GM18508 (cell line): ENCODE measurements at regions not wholly inside any gene's neighbourhood (a gene's known extent, or its start where the extent isn't known, plus 50 kb on each side); places are given as distances from the start of the nearest gene placed in this dataset.
"Not testable (repeated sequence)": the region's sequence is repeated elsewhere in the genome, so short reads cannot be mapped to it uniquely, and the experiment has no call there.

Experiments used
- ATAC-seq: cut with Tn5 transposase; IDR thresholded peaks from one replicate; pipeline ENCODE4 v1.9.1; 2021; ENCODE audit warnings: moderate number of reproducible peaks; ENCODE audit not compliant: insufficient read depth, unreplicated experiment

GRCh38 chr15:20022349-20022748 lies 519.3 kb downstream of the GOLGA6L6 start:
- ATAC-seq = not testable (repeated sequence)

GRCh38 chr15:20021351-20021750 lies 520.2 kb downstream of the GOLGA6L6 start:
- not testable (repeated sequence) for ATAC-seq

DNA sequence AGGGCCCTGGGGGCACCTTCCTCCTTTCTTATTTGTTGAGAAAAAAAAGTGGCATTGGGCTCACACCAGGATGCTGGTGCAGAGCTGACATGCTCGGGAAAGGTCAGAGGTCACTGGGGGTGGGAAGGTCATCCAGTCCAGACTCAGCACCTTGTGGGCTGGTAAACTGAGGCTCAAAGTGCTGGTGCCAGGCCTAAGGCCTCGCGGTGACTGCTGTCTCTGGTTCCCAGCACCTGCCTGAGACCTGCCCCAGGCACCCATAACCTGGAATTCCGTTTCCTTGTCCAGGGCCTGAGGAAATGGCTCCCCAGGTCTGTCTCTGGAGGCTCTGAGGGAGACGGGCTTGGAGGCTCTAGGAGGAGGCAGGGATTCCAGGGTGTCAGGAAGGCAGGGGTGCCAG lies 521.0 kb downstream of the GOLGA6L6 start:
- not testable (repeated sequence) for ATAC-seq

DNA sequence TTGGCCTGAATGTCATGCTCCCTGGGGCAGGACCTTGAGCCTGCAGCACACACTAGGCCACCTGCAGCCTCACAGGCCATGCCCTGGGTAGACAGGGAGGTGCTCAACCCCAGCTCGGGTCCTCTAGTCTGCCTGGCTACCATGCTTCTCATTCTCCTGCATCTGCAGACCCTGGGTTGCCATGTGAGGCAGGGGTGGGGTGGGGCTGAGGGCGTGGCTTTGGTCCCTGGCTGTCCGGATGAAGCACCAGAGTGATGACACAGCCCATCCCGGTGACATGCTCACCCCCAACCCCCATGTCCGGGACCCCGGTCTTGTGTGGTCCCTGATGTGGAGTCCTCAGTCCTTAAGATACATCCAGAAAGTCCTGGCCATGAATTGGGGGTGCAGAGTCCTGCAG lies 521.8 kb downstream of the GOLGA6L6 start:
- ATAC-seq = not testable (repeated sequence)

GRCh38 chr15:20017581-20017980 lies 524.0 kb downstream of the GOLGA6L6 start:
- ATAC-seq = not testable (repeated sequence)

- ATAC-seq = not testable (repeated sequence)
These were observed 524.7 kb downstream of the GOLGA6L6 start for GRCh38 chr15:20016941-20017340.

DNA sequence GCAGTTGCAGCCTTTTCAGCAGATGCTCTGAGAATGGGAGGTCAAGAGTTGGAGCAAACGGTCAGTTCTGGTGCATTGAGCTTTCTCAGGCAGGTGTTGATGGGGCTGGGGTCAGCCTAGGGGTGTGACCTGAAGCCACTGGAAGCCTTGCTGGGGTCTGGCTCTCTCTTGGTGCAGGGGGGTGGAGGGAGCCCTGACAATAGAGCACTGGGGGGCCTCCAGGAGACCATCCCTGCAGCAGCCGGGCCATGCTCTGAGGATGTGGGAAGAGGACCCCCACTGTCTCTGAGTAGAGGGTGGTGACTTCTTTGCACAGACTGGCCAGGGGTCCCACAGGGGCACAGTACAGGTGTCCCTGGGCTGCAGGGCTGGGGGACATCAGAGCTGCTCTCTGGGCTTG lies 528.8 kb downstream of the GOLGA6L6 start:
- not testable (repeated sequence) for ATAC-seq

DNA sequence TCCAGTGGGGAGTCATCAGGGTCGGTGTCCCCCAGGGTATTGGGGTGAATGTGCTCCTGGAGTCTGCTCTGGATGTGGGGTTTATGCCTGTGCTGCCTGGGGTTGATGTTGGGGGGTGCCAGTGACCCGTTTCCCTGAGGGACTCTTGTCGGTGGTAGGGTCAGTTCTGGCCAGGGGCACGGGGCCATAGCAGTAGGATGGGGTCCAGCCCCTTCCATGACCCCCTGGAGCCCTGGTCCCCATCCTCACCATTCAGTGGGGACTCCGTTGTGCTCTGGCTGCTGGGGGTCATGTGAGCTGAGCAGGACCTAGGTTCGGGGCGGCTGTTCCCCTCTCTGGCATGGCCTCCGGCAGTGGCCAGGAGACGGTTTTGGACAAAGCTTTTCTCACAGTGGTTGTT lies 530.8 kb downstream of the GOLGA6L6 start:
- ATAC-seq = not testable (repeated sequence)

GRCh38 chr15:20009619-20010018 lies 532.0 kb downstream of the GOLGA6L6 start:
- ATAC-seq = not testable (repeated sequence)

DNA sequence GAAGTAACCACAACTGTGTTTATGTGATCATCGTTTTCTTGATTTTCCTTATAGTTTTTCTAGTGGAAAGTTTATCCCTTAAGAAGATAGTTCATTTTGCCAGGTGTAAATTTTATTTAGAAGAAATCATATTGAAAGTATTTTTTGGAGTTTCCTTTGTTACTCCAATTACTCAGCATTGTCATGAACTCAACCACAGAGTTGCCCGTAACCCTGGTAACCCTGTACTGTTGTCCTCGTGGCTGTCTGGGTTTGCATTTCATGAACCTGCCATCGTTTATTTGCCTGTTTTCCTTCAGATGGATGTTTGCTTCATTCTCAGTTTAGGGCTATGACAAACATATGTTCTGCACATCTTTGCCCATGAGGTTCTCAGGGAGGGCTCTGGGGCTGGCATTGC lies 534.3 kb downstream of the GOLGA6L6 start:
- ATAC-seq = not testable (repeated sequence)

DNA sequence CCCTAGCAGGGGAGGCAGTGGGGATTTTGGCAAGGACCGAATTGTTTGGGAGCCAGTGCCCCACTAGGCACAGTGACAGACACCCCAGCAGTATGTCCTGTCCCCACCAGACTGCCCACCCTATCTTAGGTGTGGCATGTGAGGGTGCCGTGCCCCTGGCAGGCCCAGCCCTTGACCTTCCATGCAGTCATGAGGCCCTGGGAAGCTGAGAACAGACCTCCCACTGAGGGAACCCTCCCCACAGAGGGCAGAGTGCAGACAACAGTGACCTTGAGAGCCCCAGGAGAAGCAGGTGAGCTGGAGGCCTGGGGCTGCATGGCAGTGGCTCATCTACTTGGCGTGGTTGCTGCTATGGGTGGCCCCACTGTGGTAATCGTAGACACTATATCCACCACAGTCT lies 538.1 kb downstream of the GOLGA6L6 start:
- ATAC-seq = not testable (repeated sequence)

DNA sequence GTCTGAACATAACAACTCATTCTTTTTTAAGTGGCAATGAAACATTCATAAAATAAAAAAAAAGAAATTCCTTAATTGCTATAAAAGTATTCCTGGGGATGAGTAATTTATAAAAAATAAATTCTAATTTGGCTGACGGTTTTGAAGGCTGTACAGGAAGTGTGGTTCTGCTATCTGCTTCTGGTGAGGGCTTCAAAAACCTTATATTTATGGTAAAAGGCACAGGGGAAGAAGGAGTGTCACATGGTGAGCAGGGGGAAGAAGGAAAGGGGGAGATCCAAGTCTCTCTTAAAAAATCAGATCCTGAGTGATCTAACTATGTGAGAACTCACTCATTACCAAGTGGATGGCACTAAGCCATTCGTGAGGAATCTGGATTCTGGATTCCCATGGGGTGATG lies 539.0 kb downstream of the GOLGA6L6 start:
- not testable (repeated sequence) for ATAC-seq

DNA sequence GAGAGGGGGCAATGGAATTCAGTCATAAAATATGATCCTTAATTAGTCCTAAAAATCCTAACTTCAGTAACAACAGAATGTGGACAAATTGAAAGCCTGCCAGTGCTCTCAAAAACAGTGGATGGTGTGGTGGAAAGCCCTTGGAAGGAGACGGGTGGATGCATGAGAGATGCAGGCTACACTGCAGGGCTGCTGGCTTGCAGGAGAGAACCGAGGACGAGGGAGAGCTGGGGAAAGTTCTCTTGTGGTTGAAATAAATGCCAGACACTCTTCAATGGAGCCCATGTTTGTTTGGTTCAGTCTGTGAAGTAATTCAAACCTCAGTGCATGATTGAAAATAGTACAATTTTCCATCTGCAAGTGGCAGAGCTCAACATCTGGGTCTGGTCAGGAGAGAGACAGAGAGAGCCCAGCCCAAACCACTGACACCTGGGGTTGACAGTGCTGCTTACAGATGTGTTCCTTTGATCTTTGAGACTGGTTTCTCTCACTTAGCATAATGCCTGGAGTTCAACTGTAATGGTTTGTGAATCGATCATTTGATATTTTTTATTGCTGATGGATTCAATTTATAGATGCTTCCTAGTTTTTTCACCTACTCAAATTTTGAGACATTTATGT lies 544.9 kb downstream of the GOLGA6L6 start:
- ATAC-seq = not testable (repeated sequence)

DNA sequence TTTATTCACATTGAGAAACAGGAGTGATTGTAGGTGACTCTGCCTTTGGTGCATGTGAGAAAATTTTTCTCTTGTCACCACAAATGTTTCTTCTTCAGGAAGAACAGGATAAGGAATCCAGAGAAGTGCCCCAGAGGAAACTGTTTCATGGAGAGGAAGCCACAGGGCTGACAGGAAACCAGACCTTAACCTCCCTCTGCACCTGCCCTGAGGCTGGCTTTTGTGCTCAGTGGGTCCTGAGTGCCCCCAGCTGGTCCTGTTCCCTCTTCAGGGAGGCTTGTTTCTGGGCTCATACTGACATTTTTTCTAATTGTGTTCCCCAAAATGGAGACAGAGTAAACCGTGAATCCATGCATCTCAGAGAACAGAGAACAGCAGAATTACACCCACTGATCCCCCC lies 546.3 kb downstream of the GOLGA6L6 start:
- not testable (repeated sequence) for ATAC-seq

GRCh38 chr15:19992428-19992827 lies 549.2 kb downstream of the GOLGA6L6 start:
- no peak for ATAC-seq

DNA sequence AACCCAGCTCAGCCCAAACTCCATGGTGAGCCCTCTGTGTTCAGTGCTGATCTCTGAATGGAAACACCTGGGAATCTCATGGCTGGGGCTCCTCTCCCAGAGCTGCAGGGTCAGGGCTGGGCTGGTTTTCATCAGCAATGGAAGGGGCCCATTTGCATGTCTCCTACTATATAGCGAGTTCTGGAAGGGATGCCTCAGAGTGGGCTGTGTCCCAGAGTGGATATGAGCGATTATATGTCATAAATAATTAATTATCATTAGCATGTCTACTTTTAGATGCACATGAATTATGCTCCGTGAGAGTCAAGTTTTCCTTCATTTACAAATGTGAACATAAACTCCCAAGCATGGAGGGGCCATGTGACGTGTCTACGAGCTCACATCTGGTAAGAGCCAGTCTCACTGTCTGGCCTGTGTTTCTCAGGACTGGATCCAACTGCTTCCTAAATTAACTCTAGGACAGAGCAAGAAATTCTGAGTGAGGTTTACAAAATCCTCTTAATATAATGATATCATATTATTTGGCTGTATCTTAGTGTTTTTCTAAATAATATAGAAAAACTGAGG lies 553.4 kb downstream of the GOLGA6L6 start:
- no peak for ATAC-seq

- no peak for ATAC-seq
These were observed 554.1 kb downstream of the GOLGA6L6 start for GRCh38 chr15:19987389-19988048.

DNA sequence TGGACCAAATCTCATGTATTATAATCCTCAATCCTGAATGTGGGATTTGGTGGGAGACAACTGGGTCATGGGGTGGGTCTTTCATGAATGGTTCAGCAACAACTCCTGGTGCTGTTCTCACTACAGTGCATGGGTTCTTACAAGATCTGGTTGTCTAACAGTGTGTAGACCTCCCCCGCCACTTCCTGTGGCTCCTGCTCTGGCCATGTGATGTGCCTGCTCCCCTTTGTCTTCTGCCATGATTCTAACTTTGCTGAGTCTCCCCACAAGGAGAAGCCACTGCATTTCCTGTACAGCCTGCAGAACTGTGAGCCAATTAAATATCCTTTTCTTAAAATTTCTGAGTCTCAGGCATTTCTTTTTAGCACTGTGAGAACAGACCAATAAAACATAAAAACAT lies 557.5 kb downstream of the GOLGA6L6 start:
- ATAC-seq = no peak

- ATAC-seq = no peak
These were observed 566.6 kb downstream of the GOLGA6L6 start for GRCh38 chr15:19974998-19975397.

DNA sequence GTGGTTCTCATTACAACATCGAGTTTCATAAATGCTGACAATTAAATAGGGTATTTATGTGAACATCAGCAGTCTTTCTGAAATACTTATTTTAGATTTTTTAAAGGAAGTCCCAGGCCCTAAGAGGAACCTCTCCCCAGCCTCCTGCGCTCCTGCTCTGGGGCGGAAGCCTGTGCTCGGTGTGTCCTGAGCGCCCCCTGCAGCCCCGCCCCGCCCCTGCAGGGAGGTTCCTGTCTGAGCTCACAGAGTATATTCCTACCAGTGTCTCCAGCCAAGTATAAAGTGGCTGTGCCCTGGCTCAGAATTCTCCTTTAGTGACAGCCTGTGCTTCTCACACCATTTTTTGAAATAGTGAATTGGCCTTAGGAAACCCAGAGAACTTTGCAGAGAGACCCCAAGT lies 567.9 kb downstream of the GOLGA6L6 start:
- ATAC-seq = no peak

GRCh38 chr15:19972582-19972981 lies 569.0 kb downstream of the GOLGA6L6 start:
- ATAC-seq = not testable (repeated sequence)

DNA sequence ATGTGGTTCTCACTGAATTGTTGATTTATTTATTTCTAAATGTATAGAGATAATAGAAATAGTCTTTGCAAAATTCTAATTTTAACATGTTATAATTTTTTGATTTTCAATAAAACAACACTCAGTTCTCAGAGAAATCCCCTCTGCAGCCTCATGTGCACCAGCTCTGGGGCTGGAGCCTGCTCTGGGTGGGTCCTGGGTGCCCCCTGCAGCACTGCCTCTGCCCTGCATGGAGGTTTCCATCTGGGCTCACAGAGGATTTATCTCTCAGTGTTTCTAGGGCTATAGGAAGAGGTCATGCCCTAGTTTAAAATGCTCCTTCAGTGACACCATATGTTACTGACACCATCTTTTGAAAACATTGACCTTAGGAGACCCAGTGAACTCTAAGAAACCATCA lies 576.0 kb downstream of the GOLGA6L6 start:
- not testable (repeated sequence) for ATAC-seq
